ENCODE measurements at regions not wholly inside any gene's neighbourhood (a gene's known extent, or its start where the extent isn't known, plus 50 kb on each side); places are given as distances from the start of the nearest gene placed in this dataset.

- Histone ChIP-seq H3K4me1 (peaks cover 12% of the 10 kb centered on the region), H3K27ac (no peak overlapping the region), H3K4me3 (no peak overlapping the region), H3K9me3 (no peaks in the 10 kb centered on the region), H3K36me3 (no peaks in the 10 kb centered on the region), H3K27me3 (no peaks in the 10 kb centered on the region)
- intact Hi-C loops (cut with DNase I) = no loop called here
- DNase-seq (ENCODE audit: extremely low spot score in 2 of 2) = no peak
- TF ChIP-seq CTCF (IDR thresholded peaks at IDR 0.05) (no peak), POLR2AphosphoS5 (IDR thresholded peaks at IDR 0.05; ENCODE audit: insufficient read depth in 1 of 2, low read depth in 1 of 2) (no peak), POLR2A (IDR thresholded peaks at IDR 0.05) (no peak)
These were observed 65.0 kb upstream of the POU2AF1 start for GRCh38 chr11:111444040-111444439.

GRCh38 chr11:111443640-111444039 is 64.6 kb upstream of the POU2AF1 start:
- H3K4me1 ChIP-seq = peaks cover 12% of the 10 kb centered on the region
- TF ChIP-seq POLR2AphosphoS5 (IDR thresholded peaks at IDR 0.05; ENCODE audit: insufficient read depth in 1 of 2, low read depth in 1 of 2) (no peak), POLR2A (IDR thresholded peaks at IDR 0.05) (no peak), CTCF (IDR thresholded peaks at IDR 0.05) (no peak)

GRCh38 chr11:111443032-111443431 is 64.0 kb upstream of the POU2AF1 start:
- Histone ChIP-seq H3K4me3 (no peak overlapping the region), H3K9me3 (no peaks in the 10 kb centered on the region), H3K36me3 (no peaks in the 10 kb centered on the region), H3K4me1 (peaks cover 12% of the 10 kb centered on the region), H3K27ac (no peak overlapping the region), H3K27me3 (no peaks in the 10 kb centered on the region)
- no peak for DNase-seq (ENCODE audit: extremely low spot score in 2 of 2)
- intact Hi-C loops (cut with DNase I) = no loop called here
- TF ChIP-seq POLR2A (IDR thresholded peaks at IDR 0.05) (no peak), CTCF (IDR thresholded peaks at IDR 0.05) (no peak)

More at GRCh38 chr11:111443640-111444039, 64.6 kb upstream of the POU2AF1 start:
- Histone ChIP-seq H3K4me3 (no peak overlapping the region), H3K27me3 (no peaks in the 10 kb centered on the region), H3K9me3 (no peaks in the 10 kb centered on the region), H3K27ac (no peak overlapping the region), H3K36me3 (no peaks in the 10 kb centered on the region)
- intact Hi-C loops (cut with DNase I) = no loop called here
- no peak for DNase-seq (ENCODE audit: extremely low spot score in 2 of 2)

- TF ChIP-seq POLR2AphosphoS5 (IDR thresholded peaks at IDR 0.05; ENCODE audit: insufficient read depth in 1 of 2, low read depth in 1 of 2) (peak in 1 of 2 donors; percentile 41), POLR2A (IDR thresholded peaks at IDR 0.05) (no peak)
- Histone ChIP-seq H3K4me3 (no peak overlapping the region), H3K27me3 (no peaks in the 10 kb centered on the region), H3K9me3 (no peaks in the 10 kb centered on the region), H3K4me1 (peaks cover 21% of the 10 kb centered on the region), H3K36me3 (no peaks in the 10 kb centered on the region), H3K27ac (peak overlapping the region; percentile 58)
- no peak for DNase-seq (ENCODE audit: extremely low spot score in 2 of 2)
- intact Hi-C loops (cut with DNase I) = no loop called here
These were observed 62.4 kb upstream of the POU2AF1 start for GRCh38 chr11:111441443-111441842.

GRCh38 chr11:111440416-111441205 is 61.5 kb upstream of the POU2AF1 start:
- H3K27me3 ChIP-seq = no peaks in the 10 kb centered on the region
- DNase-seq (ENCODE audit: extremely low spot score in 2 of 2) = no peak
- no peaks in the 10 kb centered on the region for H3K36me3 ChIP-seq
- no peak overlapping the region for H3K4me3 ChIP-seq
- H3K4me1 ChIP-seq = peaks cover 24% of the 10 kb centered on the region
- intact Hi-C loops (cut with DNase I) = no loop called here
- H3K9me3 ChIP-seq = no peaks in the 10 kb centered on the region
- TF ChIP-seq CTCF (IDR thresholded peaks at IDR 0.05) = no peak
- TF ChIP-seq POLR2AphosphoS5 (IDR thresholded peaks at IDR 0.05; ENCODE audit: insufficient read depth in 1 of 2, low read depth in 1 of 2) = no peak
- TF ChIP-seq POLR2A (IDR thresholded peaks at IDR 0.05) = no peak
- peak overlapping the region; percentile 58 for H3K27ac ChIP-seq
